Caco-2 (cell line): ENCODE measurements at regions not wholly inside any gene's neighbourhood (a gene's known extent, or its start where the extent isn't known, plus 50 kb on each side); places are given as distances from the start of the nearest gene placed in this dataset.

Experiments used
- BruUV-seq: library from RNA; stranded (reverse); fragments of 400-500 nt; replicated peaks from 2 replicates; lab custom pipeline; 2021; lab: Mats Ljungman, UMichigan
- CTCF ChIA-PET: fragments of 300-600 bp; sonication (Branson Sonifier 250); formaldehyde crosslinking; loops from one replicate; lab custom pipeline; 2022; ENCODE audit warnings: antibody characterized with exemption; lab: Charles Lee
- POLR2A ChIA-PET: fragments of 300-600 bp; sonication (Branson Sonifier 250); formaldehyde crosslinking; loops from one replicate; lab custom pipeline; 2022; ENCODE audit warnings: antibody characterized with exemption; lab: Charles Lee
- DNase-seq, 2 experiments: peaks; one replicate each; pipeline versions ENCODE4 v3.0.0 to v3.0.0-alpha.2; 2020 to 2022
- H3K27me3 ChIP-seq: replicated peaks from 2 replicates; pipeline ENCODE4 v1.6.0; 2011; ENCODE audit warnings: low read length; ENCODE audit not compliant: control insufficient read depth, insufficient read depth
- H3K36me3 ChIP-seq: 2 replicates; pipeline ENCODE4 v1.5.1; 2011; ENCODE audit warnings: low read length; ENCODE audit not compliant: control insufficient read depth, insufficient read depth
- H3K4me1 ChIP-seq: fragments of 250-450 bp; sonication (Bioruptor Pico); 2 replicates; pipeline ENCODE4 v1.5.1; 2020; ENCODE audit warnings: mild to moderate bottlenecking
- H3K4me3 ChIP-seq: 2 replicates; pipeline ENCODE4 v1.5.1; 2011; ENCODE audit warnings: low read depth, mild to moderate bottlenecking, control low read depth, low read length
- H3K9me3 ChIP-seq: fragments of 250-450 bp; sonication (Bioruptor Pico); 2 replicates; pipeline ENCODE4 v1.5.1; 2020; ENCODE audit warnings: mild to moderate bottlenecking, moderate library complexity
- H3K27ac Mint-ChIP-seq: one replicate; pipeline ENCODE4 v1.8.0; 2022; ENCODE audit warnings: mixed read lengths; ENCODE audit not compliant: unreplicated experiment
- H3K27me3 Mint-ChIP-seq: one replicate; pipeline ENCODE4 v1.8.0; 2022; ENCODE audit warnings: mixed read lengths; ENCODE audit not compliant: insufficient read depth, unreplicated experiment
- H3K36me3 Mint-ChIP-seq: one replicate; pipeline ENCODE4 v1.8.0; 2022; ENCODE audit warnings: mild to moderate bottlenecking, mixed read lengths; ENCODE audit not compliant: insufficient read depth, unreplicated experiment
- H3K4me1 Mint-ChIP-seq: one replicate; pipeline ENCODE4 v1.8.0; 2022; ENCODE audit warnings: low read depth, mixed read lengths; ENCODE audit not compliant: unreplicated experiment
- H3K4me3 Mint-ChIP-seq: one replicate; pipeline ENCODE4 v1.8.0; 2022; ENCODE audit warnings: mild to moderate bottlenecking, moderate library complexity, mixed read lengths; ENCODE audit not compliant: unreplicated experiment
- H3K9me3 Mint-ChIP-seq: one replicate; pipeline ENCODE4 v1.8.0; 2022; ENCODE audit warnings: mixed read lengths; ENCODE audit not compliant: unreplicated experiment
- intact Hi-C: fragments of 100-400 bp; cut with micrococcal nuclease; formaldehyde crosslinking; loops from one replicate; pipeline ENCODE4 v1.10.0; 2022; ENCODE audit not compliant: unreplicated experiment
- TF ChIP-seq, protein P1 (sequence below), 2 experiments: fragments of 200-600 bp in 1 of 2; IDR thresholded peaks; 1 replicate in 1 of 2; 2 replicates in 1 of 2; pipeline versions ENCODE4 v1.5.1 to v1.8.0; 2011 to 2022; ENCODE audit warnings: antibody characterized with exemption in 1 of 2, control low read depth in 1 of 2, inconsistent platforms in 1 of 2, low read depth in 1 of 2, low read length in 1 of 2, mild to moderate bottlenecking in 1 of 2, moderate library complexity in 1 of 2; ENCODE audit not compliant: insufficient read depth in 1 of 2, severe bottlenecking in 1 of 2, unreplicated experiment in 1 of 2

DNA sequence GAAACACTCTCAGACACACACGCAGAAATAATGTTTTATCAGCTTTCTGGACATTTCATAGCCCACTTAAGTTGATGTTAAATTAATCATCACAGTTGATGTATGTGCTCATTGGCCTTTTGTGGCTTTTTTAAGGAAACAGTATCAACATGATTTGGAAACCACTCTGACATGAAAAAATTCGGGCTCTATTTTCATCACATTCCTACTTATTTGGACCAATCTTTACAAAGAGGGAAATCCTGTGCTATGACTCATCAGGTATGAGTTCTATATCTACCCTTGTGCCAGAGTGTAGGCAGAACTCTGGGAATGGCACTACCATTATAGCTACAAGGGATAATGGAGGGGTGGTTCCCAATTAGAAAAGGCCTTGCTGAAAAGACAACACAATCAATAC is 388.4 kb upstream of the PTGER4 start:
- no peak overlapping the region for H3K27ac Mint-ChIP-seq
- intact Hi-C loops, result no loop called here
- Histone ChIP-seq H3K9me3 (no peaks in the 10 kb centered on the region), H3K4me1 (no peaks in the 10 kb centered on the region), H3K36me3 (no peaks in the 10 kb centered on the region), H3K4me3 (no peak overlapping the region), H3K27me3 (no peaks in the 10 kb centered on the region)
- CTCF ChIA-PET, result no interaction called here
- DNase-seq, result no peak
- TF ChIP-seq, protein P1, sequence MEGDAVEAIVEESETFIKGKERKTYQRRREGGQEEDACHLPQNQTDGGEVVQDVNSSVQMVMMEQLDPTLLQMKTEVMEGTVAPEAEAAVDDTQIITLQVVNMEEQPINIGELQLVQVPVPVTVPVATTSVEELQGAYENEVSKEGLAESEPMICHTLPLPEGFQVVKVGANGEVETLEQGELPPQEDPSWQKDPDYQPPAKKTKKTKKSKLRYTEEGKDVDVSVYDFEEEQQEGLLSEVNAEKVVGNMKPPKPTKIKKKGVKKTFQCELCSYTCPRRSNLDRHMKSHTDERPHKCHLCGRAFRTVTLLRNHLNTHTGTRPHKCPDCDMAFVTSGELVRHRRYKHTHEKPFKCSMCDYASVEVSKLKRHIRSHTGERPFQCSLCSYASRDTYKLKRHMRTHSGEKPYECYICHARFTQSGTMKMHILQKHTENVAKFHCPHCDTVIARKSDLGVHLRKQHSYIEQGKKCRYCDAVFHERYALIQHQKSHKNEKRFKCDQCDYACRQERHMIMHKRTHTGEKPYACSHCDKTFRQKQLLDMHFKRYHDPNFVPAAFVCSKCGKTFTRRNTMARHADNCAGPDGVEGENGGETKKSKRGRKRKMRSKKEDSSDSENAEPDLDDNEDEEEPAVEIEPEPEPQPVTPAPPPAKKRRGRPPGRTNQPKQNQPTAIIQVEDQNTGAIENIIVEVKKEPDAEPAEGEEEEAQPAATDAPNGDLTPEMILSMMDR (IDR thresholded peaks at IDR 0.05; ENCODE audit: insufficient read depth in 1 of 2, low read depth in 1 of 2, low read length in 1 of 2, severe bottlenecking in 1 of 2, unreplicated experiment in 1 of 2), result no peak
- H3K9me3 Mint-ChIP-seq, result no peaks in the 10 kb centered on the region
- BruUV-seq, result no TSS peak
- peaks cover 3% of the 10 kb centered on the region for H3K27me3 Mint-ChIP-seq
- no peaks in the 10 kb centered on the region for H3K4me1 Mint-ChIP-seq
- no peak overlapping the region for H3K4me3 Mint-ChIP-seq
- POLR2A ChIA-PET, result no interaction called here
- H3K36me3 Mint-ChIP-seq, result no peaks in the 10 kb centered on the region

DNA sequence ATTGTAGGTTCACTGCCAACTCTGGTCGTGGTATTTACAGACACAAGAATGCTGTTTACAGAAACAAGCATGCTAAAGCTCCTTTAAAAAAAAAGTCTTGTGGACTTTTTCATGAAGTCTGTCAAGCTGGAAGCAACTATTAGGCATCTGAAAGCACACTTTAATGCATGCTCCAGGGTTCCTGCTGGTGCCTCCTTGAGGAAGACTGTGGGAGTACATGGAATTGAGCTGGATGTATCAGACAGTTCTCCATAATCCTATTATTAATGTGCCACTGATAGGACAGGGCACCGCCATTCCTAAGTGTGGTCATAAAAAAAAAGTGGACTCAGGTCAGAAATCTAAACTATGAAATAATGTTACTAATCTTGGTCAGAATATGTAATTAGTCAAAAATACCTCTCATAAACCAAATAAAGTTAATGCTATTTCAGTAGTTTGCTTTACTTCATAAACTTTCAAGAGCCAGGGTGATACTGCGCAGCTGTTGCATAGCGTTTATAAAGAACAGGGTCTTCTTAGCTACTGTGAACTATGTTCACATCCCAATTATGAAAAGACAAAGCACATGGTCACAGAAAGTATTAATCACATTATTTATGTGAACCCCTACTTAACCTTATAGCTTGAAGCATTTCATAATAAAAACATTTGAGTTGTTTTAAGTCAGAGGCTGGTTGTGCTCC is 390.8 kb upstream of the PTGER4 start:
- ChIA-PET CTCF (no interaction called here), POLR2A (no interaction called here)
- no peak overlapping the region for H3K27ac Mint-ChIP-seq
- Histone ChIP-seq H3K4me1 (no peaks in the 10 kb centered on the region), H3K27me3 (no peaks in the 10 kb centered on the region), H3K36me3 (no peaks in the 10 kb centered on the region), H3K4me3 (no peak overlapping the region), H3K9me3 (no peaks in the 10 kb centered on the region)
- intact Hi-C loops, result no loop called here
- H3K4me1 Mint-ChIP-seq, result no peaks in the 10 kb centered on the region
- H3K9me3 Mint-ChIP-seq, result no peaks in the 10 kb centered on the region
- no TSS peak for BruUV-seq
- no peaks in the 10 kb centered on the region for H3K36me3 Mint-ChIP-seq
- DNase-seq, result no peak
- TF ChIP-seq, protein P1 (IDR thresholded peaks at IDR 0.05; ENCODE audit: insufficient read depth in 1 of 2, low read depth in 1 of 2, low read length in 1 of 2, severe bottlenecking in 1 of 2, unreplicated experiment in 1 of 2), result no peak
- H3K4me3 Mint-ChIP-seq, result no peak overlapping the region
- peaks cover 3% of the 10 kb centered on the region for H3K27me3 Mint-ChIP-seq

DNA sequence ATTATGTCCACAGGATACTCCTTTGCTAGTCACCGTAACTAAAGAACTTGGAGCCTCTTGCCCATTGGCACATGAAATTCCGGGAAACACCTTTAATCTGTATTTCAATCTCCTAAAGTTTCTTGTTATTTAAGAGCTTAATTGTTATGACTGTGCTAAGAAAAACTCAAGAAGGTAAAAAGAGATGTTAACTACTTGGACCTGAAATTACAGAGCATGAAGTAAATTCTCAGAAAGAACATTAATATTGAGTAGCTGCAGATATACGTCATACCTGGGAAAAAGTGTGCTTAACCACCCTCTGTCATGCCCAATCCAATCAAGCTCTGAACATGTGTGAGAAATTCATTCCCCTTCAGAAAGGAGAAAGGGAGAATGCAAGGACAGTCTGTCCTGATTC is 394.9 kb upstream of the PTGER4 start:
- ChIA-PET CTCF (no interaction called here), POLR2A (no interaction called here)
- Histone ChIP-seq H3K27me3 (no peaks in the 10 kb centered on the region), H3K36me3 (no peaks in the 10 kb centered on the region), H3K9me3 (no peaks in the 10 kb centered on the region), H3K4me3 (no peak overlapping the region), H3K4me1 (no peaks in the 10 kb centered on the region)
- H3K27ac Mint-ChIP-seq, result no peak overlapping the region
- TF ChIP-seq, protein P1 (IDR thresholded peaks at IDR 0.05; ENCODE audit: insufficient read depth in 1 of 2, low read depth in 1 of 2, low read length in 1 of 2, severe bottlenecking in 1 of 2, unreplicated experiment in 1 of 2), result no peak
- intact Hi-C loops, result no loop called here
- no TSS peak for BruUV-seq
- DNase-seq, result no peak
- no peak overlapping the region for H3K4me3 Mint-ChIP-seq
- no peaks in the 10 kb centered on the region for H3K9me3 Mint-ChIP-seq
- H3K36me3 Mint-ChIP-seq, result no peaks in the 10 kb centered on the region
- H3K4me1 Mint-ChIP-seq, result no peaks in the 10 kb centered on the region
- H3K27me3 Mint-ChIP-seq, result no peaks in the 10 kb centered on the region
